ENCODE measurements at regions not wholly inside any gene's neighbourhood (a gene's known extent, or its start where the extent isn't known, plus 50 kb on each side); places are given as distances from the start of the nearest gene placed in this dataset.

DNA sequence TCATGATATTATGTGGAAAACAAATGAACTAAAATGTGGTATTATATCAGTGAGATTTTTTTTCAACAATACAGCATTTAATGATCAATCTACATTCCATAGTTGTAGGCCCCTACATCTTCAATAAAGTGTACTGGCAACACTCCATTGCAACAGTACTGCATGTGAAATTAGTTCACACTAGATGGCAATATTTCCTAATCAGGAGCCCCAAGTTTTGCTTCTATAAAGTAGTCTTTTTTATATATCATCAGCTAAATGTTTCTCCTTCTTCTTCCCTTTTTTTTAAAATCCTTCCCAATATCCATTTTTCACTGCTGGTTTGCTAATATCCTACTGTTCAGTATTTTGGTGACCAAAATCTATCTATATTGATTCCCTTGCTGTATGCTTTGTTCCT, 528.3 kb upstream of the ATXN8OS start:
- Histone ChIP-seq H3K79me2 (ENCODE audit: control insufficient read depth in 1 of 2, insufficient read depth in 2 of 2, low read length in 2 of 2) (no peaks in the 10 kb centered on the region), H3K56ac (replicated peaks; ENCODE audit: insufficient read length, low read depth, low read length) (no peak overlapping the region), H4K20me1 (replicated peaks in 1 of 2; ENCODE audit: control insufficient read depth in 1 of 2, insufficient read depth in 2 of 2, low read length in 2 of 2) (no peaks in the 10 kb centered on the region), H4K8ac (ENCODE audit: extremely low read depth, insufficient read depth, low read length) (no peak overlapping the region), H2BK5ac (ENCODE audit: low read depth, low read length) (no peak overlapping the region), H2BK15ac (ENCODE audit: low read length) (no peak overlapping the region), H3K27ac (ENCODE audit: low read depth, low read length) (no peak overlapping the region), H2AK5ac (ENCODE audit: low read depth, low read length) (no peak overlapping the region), H2BK120ac (replicated peaks; ENCODE audit: low read depth, low read length) (peak overlapping the region; percentile 72), H3K18ac (ENCODE audit: extremely low read depth, low read length) (no peak overlapping the region), H3K27me3 (replicated peaks in 1 of 4; ENCODE audit: control insufficient read depth in 3 of 4, extremely low read depth in 1 of 4, insufficient read depth in 3 of 4, low read length in 3 of 4) (no peaks in the 10 kb centered on the region), H2AFZ (ENCODE audit: low read length) (no peak overlapping the region), H4K91ac (replicated peaks; ENCODE audit: insufficient read length, low read length) (no peak overlapping the region), H3K36me3 (ENCODE audit: control insufficient read depth in 2 of 4, insufficient read depth in 4 of 4, low read length in 3 of 4) (no peaks in the 10 kb centered on the region), H3K9ac (replicated peaks in 1 of 4; ENCODE audit: extremely low read depth in 1 of 4, low read depth in 3 of 4, low read length in 3 of 4) (no peak overlapping the region), H3K4ac (replicated peaks; ENCODE audit: insufficient read length, low read depth, low read length) (no peak overlapping the region), H3K14ac (ENCODE audit: insufficient read length) (no peak overlapping the region), H2BK12ac (ENCODE audit: low read depth, low read length) (no peak overlapping the region), H2BK20ac (ENCODE audit: low read length) (no peak overlapping the region), H3K9me3 (ENCODE audit: insufficient read depth in 2 of 2, low read depth in 1 of 2, low read length in 1 of 2) (no peaks in the 10 kb centered on the region), H3K23ac (ENCODE audit: insufficient read length) (no peak overlapping the region), H4K5ac (ENCODE audit: insufficient read length, low read depth, low read length) (no peak overlapping the region), H3K79me1 (ENCODE audit: low read depth, low read length) (no peaks in the 10 kb centered on the region), H3K4me1 (replicated peaks in 1 of 4; ENCODE audit: control insufficient read depth in 3 of 4, insufficient read depth in 4 of 4, low read length in 3 of 4) (peaks cover 0 to 6% (median 2%) of the 10 kb centered on the region in 4 experiments; a peak in 1 of 7 replicates), H3K23me2 (ENCODE audit: low read depth, low read length) (no peaks in the 10 kb centered on the region), H3K4me3 (ENCODE audit: extremely low read depth in 1 of 4, insufficient read depth in 2 of 4, low read depth in 3 of 4, low read length in 4 of 4) (no peak overlapping the region), H3K4me2 (ENCODE audit: insufficient read depth in 1 of 2, low read depth in 2 of 2, low read length in 2 of 2) (no peak overlapping the region)
- peak; percentile 47 to 56 for TF ChIP-seq RAD21 (IDR thresholded peaks at IDR 0.05 in 1 of 2, conservative IDR thresholded peaks at IDR 0.05 in 1 of 2; ENCODE audit: low read depth in 2 of 2, low read length in 2 of 2)
- TF ChIP-seq, protein P1, sequence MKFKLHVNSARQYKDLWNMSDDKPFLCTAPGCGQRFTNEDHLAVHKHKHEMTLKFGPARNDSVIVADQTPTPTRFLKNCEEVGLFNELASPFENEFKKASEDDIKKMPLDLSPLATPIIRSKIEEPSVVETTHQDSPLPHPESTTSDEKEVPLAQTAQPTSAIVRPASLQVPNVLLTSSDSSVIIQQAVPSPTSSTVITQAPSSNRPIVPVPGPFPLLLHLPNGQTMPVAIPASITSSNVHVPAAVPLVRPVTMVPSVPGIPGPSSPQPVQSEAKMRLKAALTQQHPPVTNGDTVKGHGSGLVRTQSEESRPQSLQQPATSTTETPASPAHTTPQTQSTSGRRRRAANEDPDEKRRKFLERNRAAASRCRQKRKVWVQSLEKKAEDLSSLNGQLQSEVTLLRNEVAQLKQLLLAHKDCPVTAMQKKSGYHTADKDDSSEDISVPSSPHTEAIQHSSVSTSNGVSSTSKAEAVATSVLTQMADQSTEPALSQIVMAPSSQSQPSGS (IDR thresholded peaks at IDR 0.05; ENCODE audit: low read length) = no peak
- TF ChIP-seq, protein P2, sequence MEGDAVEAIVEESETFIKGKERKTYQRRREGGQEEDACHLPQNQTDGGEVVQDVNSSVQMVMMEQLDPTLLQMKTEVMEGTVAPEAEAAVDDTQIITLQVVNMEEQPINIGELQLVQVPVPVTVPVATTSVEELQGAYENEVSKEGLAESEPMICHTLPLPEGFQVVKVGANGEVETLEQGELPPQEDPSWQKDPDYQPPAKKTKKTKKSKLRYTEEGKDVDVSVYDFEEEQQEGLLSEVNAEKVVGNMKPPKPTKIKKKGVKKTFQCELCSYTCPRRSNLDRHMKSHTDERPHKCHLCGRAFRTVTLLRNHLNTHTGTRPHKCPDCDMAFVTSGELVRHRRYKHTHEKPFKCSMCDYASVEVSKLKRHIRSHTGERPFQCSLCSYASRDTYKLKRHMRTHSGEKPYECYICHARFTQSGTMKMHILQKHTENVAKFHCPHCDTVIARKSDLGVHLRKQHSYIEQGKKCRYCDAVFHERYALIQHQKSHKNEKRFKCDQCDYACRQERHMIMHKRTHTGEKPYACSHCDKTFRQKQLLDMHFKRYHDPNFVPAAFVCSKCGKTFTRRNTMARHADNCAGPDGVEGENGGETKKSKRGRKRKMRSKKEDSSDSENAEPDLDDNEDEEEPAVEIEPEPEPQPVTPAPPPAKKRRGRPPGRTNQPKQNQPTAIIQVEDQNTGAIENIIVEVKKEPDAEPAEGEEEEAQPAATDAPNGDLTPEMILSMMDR (IDR thresholded peaks at IDR 0.05; ENCODE audit: control extremely low read depth in 1 of 3, insufficient read depth in 1 of 3, low read depth in 1 of 3, low read length in 3 of 3) = peak in 2 of 3 experiments; percentile 4 to 31; a peak in 2 of 4 replicates
- ChIA-PET POLR2A (ENCODE audit: partially characterized antibody) (no interaction called here), CTCF (ENCODE audit: partially characterized antibody) (interaction anchor here (0.5 to 1.9 kb wide), 10 partner anchors 10 to 991 kb away, joined by 3 to 10 read pairs (median 4); no protein-coding TSS in a partner anchor)
- FAIRE-seq = no peak
- no peak for DNase-seq (ENCODE audit: low read depth in 1 of 2, low spot score in 2 of 2)

All from H1 (cell line).